HG03457 (cell line): ENCODE measurements at regions not wholly inside any gene's neighbourhood (a gene's known extent, or its start where the extent isn't known, plus 50 kb on each side); places are given as distances from the start of the nearest gene placed in this dataset.
"Not testable (repeated sequence)": the region's sequence is repeated elsewhere in the genome, so short reads cannot be mapped to it uniquely, and the experiment has no call there.

ENCODE experiments used
- ATAC-seq: cut with Tn5 transposase; IDR thresholded peaks from one replicate; pipeline ENCODE4 v1.9.1; 2021; ENCODE audit warnings: moderate number of reproducible peaks; ENCODE audit not compliant: unreplicated experiment

DNA sequence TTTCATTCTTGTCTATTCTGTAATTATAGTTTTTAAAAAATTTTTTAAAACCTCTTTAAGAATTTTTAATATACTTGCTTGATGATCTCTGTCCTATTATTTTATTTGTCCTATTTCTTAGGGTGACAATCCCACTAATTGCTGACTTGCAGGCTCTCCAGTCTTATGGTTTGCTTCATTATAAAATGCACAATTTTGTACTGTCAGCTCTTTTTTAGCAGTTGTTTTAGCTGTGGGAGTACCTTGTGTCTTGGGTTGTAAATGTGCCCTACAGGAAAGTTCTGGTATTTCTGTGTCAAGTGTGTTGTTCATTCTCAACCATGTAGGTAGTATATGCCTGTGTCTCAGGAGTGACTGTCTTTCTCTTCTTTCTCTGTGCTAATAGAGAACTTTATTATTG, 118.2 kb upstream of the IL15 start:
- ATAC-seq = no peak

DNA sequence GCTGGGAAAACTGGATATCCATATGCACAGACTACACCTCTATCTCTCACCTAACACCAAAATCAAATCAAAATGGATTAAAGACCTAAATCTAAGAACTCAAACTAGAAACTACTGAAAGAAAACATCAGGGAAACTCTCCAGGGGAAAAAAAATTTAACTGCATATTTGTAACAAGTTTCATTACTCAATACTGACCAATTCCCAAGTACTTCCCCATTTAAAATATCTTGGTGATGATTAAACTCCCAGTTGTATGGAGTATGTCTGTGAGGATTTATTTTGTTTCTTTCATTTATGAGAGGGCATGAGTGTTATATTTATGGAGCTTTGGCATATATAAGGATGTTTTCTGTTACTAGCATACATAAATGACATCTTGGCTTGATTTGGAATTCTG, 112.3 kb upstream of the IL15 start:
- no peak for ATAC-seq

GRCh38 chr4:141524841-141525240, 111.5 kb upstream of the IL15 start:
- no peak for ATAC-seq

DNA sequence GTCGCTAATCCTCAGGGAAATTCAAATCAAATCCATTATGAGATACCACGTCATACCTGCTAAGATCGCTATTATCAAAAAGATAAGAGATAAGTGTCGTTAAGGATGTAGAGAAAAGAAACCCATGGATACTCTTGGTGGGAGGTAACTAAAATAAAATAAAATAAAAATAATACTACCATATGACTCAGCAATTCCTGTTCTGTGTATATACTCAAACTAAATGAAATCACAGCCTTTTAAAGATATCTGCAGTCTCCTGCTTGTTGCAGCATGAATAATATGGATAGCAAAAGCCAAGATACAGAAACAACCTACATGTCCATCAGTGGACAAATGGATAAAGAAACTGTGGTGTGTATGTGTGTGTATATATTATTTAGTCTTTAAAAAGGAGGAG, 105.8 kb upstream of the IL15 start:
- ATAC-seq = no peak

- ATAC-seq = no peak
These were observed 101.4 kb upstream of the IL15 start for GRCh38 chr4:141534985-141535384.

DNA sequence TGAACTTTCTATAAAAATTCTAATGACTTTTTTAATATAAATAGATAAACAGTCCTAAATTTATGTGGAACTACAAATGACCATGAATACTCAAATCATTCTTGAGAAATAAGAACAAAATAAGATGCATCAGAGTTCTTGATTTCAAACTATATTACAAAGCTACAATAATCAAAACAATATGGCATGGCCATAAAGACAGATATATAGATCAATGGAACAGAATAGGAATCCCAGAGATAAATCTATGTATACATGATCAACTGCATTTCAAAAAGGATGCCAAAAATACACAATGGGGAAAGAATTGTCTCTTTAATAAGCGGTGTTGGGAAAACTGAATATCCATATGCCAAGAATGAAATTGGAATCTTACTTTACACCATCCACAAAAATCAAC, 98.4 kb upstream of the IL15 start:
- ATAC-seq = no peak

DNA sequence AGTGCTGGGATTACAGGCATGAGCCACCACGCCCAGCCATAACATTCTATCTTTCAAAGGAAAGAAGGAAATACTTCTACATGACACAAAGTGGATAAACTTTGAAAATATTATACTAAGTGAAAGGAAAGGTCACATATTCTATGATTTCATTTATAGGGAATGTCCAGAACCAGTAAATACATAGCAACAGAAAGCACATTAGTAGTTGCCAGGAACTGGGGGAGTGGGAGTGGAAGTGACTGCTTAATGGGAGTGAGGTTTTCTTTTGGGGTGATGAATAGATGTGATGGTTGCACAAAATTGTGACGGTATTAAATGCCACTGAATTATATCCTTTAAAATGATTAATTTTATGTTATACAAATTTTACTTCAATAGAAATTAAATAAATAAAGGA, 95.7 kb upstream of the IL15 start:
- no peak for ATAC-seq

GRCh38 chr4:141541851-141542250, 94.5 kb upstream of the IL15 start:
- ATAC-seq = no peak

- no peak for ATAC-seq
These were observed 93.2 kb upstream of the IL15 start for GRCh38 chr4:141543176-141543575.

DNA sequence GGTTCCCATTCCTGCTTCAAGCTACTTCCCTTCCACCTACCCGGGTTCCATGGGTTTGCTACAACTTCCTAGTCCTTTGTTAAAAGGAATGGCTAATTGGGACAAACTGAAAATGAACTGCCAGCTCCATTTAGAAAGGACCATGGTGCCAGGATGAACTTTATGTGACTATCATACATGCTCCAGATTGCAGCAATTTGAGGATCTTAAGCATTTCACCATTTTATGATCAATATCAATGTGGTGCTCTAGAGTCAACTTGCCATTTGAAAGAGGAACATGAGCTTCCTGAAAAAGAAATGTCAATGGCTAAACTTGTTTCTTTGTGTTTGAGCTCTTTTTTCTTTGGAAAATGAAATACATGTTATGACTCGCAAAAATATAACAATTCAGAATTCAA, 92.7 kb upstream of the IL15 start:
- no peak for ATAC-seq

- no peak for ATAC-seq
These were observed 87.6 kb upstream of the IL15 start for GRCh38 chr4:141548791-141549190.

DNA sequence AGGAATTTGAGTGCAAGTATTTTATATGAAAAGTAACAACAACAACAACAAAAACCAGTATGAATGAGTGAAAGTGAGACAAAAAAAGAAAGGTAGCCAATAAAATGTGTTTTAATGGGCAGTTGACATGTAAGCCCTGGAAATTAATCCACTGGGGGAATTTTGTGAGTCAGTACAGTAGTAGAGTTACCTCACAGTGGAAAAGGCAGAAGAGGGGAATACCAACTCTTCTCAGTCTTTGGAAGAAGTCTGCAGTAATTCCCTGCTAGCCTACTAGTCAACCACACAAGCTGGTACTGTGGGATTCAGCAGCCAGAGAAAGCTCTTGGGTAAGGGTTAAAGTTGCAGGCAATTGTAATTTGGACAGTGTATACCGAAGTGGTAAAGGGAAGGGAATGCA, 76.3 kb upstream of the IL15 start:
- no peak for ATAC-seq

- no peak for ATAC-seq
These were observed 73.7 kb upstream of the IL15 start for GRCh38 chr4:141562649-141563048.

DNA sequence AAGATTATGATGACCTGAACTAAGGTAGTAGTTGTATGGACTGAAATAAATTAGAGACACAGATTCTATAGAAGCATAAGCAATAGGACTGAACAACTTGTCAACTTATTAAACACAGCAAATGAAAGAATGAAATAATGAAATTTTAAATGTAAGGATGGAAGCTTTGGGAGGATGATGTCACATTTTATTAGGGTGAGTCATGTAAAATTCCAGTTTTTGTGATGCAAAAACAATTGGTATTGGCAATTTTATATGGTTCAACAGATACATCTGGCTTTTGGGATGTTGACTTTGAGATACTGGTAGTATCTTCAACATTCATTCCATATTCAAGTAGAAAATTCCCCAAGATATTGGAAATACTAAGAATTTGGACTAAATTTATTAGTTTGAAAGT, 72.7 kb upstream of the IL15 start:
- ATAC-seq = no peak

DNA sequence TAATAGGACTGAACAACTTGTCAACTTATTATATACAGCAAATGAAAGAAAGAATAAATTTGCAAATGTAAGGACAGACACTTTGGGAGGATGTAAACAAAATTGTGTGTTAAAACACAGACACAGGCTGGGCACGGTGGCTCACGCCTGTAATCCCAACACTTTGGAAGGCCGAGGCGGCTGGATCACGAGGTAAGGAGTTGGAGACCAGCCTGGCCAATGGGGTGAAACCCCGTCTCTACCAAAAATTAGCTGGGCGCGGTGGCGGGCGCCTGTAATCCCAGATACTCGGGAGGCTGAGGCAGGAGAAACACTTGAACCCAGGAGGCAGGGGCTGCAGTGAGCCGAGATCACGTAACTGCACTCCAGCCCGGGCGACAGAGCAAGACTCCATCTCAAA, 71.4 kb upstream of the IL15 start:
- not testable (repeated sequence) for ATAC-seq

GRCh38 chr4:141565379-141566089, 70.8 kb upstream of the IL15 start:
- no peak for ATAC-seq

GRCh38 chr4:141567326-141567915, 69.0 kb upstream of the IL15 start:
- no peak for ATAC-seq

- no peak for ATAC-seq
These were observed 67.2 kb upstream of the IL15 start for GRCh38 chr4:141569141-141569540.

GRCh38 chr4:141570290-141570689, 66.1 kb upstream of the IL15 start:
- no peak for ATAC-seq

DNA sequence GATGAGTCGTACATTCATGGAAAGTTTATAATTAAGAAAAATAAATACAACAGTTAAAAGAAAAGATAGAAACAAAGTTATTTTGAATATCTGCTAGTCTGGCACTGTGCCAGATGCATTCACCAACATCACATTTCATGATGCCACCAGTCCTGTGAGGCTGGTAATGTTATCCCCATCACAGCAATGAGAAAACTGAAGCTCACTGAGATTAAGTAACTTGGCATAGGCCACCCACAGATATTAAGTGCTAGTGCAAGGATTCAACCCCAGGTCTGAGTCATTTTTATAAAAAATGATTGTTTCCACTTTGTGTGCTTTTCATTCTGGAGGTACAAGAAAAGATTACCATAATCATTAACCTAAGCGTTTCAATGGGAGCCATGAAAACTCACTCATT, 65.0 kb upstream of the IL15 start:
- ATAC-seq = no peak

GRCh38 chr4:141571793-141572192, 64.6 kb upstream of the IL15 start:
- ATAC-seq = no peak

DNA sequence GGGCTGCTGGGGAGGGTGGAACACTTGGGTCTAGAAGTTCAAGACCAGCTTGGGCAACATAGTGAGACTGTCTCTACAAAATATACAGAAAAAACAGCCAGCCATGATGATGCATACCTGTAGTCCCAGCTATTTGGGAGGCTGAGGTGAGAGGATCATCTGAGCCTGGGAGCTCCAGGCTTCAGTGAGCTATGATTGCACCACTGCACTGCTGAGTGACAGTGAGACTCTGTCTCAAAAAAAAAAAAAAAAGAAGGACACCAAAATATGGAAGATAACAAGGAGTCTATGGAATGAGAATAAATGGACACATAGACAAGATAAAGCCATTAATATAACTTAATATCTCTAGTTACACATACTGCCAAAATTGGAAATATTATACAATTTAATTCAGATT, 62.7 kb upstream of the IL15 start:
- ATAC-seq = no peak

DNA sequence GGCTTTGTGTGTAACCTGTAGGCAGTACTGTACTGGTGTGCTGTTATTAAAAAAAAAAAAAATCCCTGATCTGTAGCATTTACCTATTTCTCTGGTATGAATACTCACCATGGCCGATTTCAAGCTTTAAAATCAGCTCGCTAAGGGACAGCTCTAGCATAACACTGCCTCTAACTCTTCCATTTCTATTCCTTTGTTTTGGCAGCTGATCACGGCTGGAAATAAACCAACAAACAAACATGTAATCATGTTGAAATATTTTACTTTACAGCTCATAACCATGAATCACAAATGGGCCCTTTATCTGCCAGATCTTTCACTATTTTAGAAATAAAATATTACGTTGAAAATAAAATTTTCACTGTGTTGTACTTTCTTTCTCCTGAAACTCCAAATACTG, 60.5 kb upstream of the IL15 start:
- no peak for ATAC-seq
